Fibroblast of villous mesenchyme (primary cell): ENCODE measurements at regions not wholly inside any gene's neighbourhood (a gene's known extent, or its start where the extent isn't known, plus 50 kb on each side); places are given as distances from the start of the nearest gene placed in this dataset.

Experiments used
- DNase-seq: peaks from one replicate; pipeline ENCODE4 v3.0.0-alpha.2; 2010; ENCODE audit warnings: low read depth
- H3K4me3 ChIP-seq: 2 replicates; pipeline ENCODE4 v1.5.1; 2011; ENCODE audit warnings: low read depth, mild to moderate bottlenecking, low read length
- TF ChIP-seq, protein P1 (sequence below): IDR thresholded peaks from 2 replicates; pipeline ENCODE4 v1.5.1; 2012; ENCODE audit warnings: low read depth, mild to moderate bottlenecking, low read length; ENCODE audit not compliant: insufficient read depth

DNA sequence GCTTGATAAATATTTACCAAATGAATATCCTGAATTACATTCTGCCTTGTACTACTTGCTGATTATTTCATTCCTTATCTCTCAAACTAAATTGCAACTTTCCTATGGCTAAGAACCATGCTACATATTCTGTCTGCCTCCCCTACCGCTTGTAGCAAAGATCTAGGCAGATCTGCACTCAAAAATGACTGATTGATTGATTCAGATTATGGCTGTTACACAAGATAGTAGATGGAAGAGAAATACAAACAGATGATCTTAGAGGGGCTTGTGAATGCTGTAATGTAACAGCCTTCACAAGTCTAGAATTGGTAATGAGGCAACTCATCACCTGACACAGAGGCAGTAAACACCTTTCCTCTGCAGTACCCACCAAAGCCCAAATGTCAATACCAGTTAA, 446.1 kb downstream of the PRELID2 start:
- H3K4me3 ChIP-seq = no peak overlapping the region
- TF ChIP-seq, protein P1, sequence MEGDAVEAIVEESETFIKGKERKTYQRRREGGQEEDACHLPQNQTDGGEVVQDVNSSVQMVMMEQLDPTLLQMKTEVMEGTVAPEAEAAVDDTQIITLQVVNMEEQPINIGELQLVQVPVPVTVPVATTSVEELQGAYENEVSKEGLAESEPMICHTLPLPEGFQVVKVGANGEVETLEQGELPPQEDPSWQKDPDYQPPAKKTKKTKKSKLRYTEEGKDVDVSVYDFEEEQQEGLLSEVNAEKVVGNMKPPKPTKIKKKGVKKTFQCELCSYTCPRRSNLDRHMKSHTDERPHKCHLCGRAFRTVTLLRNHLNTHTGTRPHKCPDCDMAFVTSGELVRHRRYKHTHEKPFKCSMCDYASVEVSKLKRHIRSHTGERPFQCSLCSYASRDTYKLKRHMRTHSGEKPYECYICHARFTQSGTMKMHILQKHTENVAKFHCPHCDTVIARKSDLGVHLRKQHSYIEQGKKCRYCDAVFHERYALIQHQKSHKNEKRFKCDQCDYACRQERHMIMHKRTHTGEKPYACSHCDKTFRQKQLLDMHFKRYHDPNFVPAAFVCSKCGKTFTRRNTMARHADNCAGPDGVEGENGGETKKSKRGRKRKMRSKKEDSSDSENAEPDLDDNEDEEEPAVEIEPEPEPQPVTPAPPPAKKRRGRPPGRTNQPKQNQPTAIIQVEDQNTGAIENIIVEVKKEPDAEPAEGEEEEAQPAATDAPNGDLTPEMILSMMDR = no peak
- DNase-seq = no peak

DNA sequence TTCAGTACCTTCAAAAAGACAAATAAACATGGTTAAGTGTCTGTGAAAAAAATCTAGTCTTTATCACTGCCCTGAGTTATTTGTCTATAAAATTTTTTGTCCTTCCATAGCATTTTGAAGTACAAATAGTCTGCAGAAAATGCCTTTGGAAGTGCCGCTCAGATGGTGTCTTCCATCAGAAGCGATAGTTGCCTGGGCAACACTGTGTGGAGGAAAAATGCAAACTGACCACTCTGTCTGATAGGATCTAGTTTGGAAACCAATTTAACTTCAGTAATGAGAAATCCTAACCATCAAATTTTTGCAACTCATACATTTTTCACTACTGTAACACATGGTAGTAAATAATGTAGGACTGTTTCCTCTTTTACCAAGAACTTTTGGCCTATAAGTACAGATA, 449.9 kb downstream of the PRELID2 start:
- no peak for DNase-seq
- H3K4me3 ChIP-seq = no peak overlapping the region
- TF ChIP-seq, protein P1 = no peak

DNA sequence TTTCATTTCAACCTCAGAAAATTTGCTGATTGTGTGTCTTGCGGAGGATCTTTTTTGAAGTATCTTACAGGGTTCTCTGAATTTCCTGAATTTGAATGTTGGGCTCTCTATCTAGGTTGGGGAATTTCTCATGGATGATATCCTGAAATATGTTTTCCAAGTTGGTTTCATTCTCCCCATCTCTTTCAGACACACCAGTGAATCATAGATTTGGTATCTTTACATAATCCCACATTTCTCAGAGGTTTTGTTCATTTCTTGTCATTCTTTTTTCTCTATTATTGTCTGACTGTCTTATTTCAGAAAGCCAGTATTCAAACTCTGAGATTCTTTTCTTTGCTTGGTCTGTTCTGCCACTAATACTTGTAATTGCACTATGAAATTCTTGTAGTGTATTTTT, 456.9 kb downstream of the PRELID2 start:
- TF ChIP-seq, protein P1 = no peak
- H3K4me3 ChIP-seq = no peak overlapping the region
- DNase-seq = no peak

DNA sequence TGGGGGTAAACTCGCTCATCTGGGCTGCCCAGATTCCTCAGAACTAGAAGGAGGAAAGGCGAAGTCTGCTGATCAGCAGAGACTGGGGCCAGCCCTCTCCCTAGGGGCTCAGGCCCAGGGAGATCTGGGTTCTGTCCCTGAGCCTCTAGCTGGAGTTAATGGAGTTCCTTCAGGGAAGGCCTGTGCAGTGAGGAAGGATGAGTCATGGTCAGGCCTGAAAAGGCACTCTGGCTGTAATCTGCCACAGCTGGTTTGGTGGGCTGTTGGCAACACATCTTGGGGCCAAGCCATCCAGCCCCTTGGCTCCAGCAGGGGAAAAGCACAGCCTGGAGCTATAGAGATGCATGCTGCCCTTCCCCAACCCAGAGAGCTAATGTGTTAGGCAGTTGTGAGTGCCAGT, 459.6 kb downstream of the PRELID2 start:
- H3K4me3 ChIP-seq = no peak overlapping the region
- TF ChIP-seq, protein P1 = no peak
- DNase-seq = no peak

DNA sequence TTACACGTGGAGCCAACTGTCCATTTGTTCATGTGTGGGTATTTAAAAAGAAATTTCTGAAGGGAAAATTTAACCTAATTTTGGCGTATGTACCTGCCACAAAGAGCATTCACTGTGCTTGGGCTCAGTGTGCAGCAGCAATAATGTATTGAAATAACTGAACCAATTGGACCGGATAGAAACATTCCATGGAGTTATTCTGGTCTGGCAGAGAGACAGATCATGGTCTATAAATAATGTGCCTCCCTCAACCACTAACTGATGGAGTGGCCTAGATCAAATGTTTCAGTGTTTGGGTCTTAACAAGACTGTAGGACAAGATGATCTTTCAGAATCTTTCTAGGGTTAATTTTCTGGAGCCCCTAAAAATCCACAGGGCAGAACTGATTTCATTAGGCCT, 469.7 kb downstream of the PRELID2 start:
- no peak for DNase-seq
- H3K4me3 ChIP-seq = no peak overlapping the region
- TF ChIP-seq, protein P1 = no peak

DNA sequence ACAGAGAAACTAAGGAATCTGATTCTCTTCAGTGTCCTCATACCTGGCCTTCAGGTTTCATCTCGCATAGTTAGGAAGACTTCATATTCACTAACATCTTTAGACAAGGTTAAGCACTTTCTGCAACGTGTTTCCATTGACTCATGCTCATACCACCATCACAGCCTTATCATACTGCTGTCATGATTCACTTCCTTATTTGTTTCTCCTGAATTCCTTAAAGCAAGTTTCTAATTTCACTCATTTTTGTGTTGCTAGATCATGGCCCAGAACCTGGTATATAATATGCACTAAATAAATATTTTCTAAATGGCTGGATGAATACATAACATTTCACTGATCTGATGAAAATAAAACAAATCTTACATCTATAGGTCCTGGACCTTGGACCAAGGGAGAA, 472.9 kb downstream of the PRELID2 start:
- DNase-seq = peak; percentile 58
- TF ChIP-seq, protein P1 = no peak
- H3K4me3 ChIP-seq = no peak overlapping the region

DNA sequence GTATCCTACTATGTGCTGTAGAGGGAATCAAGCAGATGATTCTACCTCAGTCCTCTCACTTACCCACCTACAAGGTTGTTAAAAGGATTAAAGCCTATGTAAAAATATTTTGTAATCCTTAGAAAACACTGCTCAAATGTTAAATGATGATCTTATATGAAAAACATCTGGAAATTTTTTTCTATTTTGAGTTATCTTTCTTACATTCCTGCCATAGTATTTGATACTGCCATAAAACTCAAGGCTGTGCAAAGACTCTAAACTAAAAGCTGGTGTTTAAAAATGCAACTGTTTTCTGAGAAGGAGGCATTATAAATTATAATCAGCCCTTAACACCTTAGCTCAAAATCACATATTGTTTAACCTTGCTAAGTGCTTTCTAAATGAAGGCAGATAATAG, 474.2 kb downstream of the PRELID2 start:
- DNase-seq = peak; percentile 12
- TF ChIP-seq, protein P1 = no peak
- H3K4me3 ChIP-seq = no peak overlapping the region
